AG09309 (cell line): ENCODE measurements at regions not wholly inside any gene's neighbourhood (a gene's known extent, or its start where the extent isn't known, plus 50 kb on each side); places are given as distances from the start of the nearest gene placed in this dataset.

Source experiments
- DNase-seq: peaks from one replicate; pipeline ENCODE4 v3.0.0-alpha.2; 2010; ENCODE audit warnings: low read depth
- H3K4me3 ChIP-seq: 2 replicates; pipeline ENCODE4 v1.5.1; 2011; ENCODE audit warnings: mild to moderate bottlenecking, low read depth, low read length, moderate library complexity; ENCODE audit not compliant: control insufficient read depth
- TF ChIP-seq, protein P1 (sequence below): IDR thresholded peaks from 2 replicates; pipeline ENCODE4 v1.5.1; 2011; ENCODE audit warnings: mild to moderate bottlenecking, low read depth, low read length, inconsistent platforms; ENCODE audit not compliant: insufficient read depth, control insufficient read depth; ENCODE audit errors: missing control alignments

- H3K4me3 ChIP-seq: no peak overlapping the region
- no peak for DNase-seq
- TF ChIP-seq, protein P1, sequence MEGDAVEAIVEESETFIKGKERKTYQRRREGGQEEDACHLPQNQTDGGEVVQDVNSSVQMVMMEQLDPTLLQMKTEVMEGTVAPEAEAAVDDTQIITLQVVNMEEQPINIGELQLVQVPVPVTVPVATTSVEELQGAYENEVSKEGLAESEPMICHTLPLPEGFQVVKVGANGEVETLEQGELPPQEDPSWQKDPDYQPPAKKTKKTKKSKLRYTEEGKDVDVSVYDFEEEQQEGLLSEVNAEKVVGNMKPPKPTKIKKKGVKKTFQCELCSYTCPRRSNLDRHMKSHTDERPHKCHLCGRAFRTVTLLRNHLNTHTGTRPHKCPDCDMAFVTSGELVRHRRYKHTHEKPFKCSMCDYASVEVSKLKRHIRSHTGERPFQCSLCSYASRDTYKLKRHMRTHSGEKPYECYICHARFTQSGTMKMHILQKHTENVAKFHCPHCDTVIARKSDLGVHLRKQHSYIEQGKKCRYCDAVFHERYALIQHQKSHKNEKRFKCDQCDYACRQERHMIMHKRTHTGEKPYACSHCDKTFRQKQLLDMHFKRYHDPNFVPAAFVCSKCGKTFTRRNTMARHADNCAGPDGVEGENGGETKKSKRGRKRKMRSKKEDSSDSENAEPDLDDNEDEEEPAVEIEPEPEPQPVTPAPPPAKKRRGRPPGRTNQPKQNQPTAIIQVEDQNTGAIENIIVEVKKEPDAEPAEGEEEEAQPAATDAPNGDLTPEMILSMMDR: no peak
These were observed 207.7 kb upstream of the HDDC2 start for GRCh38 chr6:125509477-125509876.

DNA sequence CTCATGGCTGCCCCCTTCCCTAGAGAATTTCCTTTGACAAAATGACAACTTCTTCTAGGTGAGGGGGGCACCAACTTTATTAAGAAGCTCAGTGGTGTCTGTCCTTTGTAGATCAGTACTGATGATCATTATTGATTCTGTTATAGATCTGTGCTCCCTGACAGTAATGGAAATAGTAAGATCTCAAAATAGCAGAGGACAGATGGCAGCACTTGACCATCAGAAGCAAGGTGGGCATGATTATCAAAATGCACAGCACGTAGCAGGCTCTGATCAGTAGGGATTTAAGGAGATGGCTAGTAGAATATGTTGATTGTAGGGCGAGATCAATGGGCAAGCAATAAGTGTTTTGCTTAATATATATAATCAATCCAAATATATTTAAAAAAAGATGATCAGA, 208.6 kb upstream of the HDDC2 start:
- DNase-seq: no peak
- TF ChIP-seq, protein P1: no peak
- H3K4me3 ChIP-seq: no peak overlapping the region

DNA sequence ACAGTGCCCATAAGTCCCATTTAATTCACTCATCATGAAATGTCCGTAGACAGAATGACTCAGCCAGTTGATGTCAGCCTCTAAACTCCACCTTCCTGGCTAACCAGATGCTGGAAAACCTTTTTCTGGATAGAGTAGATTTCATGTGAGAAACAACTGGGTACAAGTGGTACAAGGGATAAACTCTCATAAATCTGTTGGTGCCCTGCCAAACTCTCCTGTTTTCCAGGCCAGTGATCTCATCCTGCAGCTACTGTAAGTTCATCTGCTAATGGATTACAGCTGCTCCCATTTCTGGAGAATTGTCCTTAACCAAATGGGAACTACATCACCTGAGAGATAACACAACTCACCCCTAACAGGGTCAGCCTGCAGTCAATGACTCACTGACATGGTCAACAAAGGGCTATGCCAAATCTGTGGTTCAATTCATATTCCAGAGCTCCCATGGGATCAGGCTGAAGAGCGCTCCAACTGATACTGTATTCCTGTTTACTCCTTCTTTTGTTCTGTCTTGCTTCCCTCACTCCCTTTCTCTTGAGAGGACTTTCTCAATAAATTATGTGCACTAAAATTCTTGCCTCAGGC, 210.1 kb upstream of the HDDC2 start:
- DNase-seq: no peak
- TF ChIP-seq, protein P1: no peak
- no peak overlapping the region for H3K4me3 ChIP-seq

GRCh38 chr6:125512621-125513020, 210.9 kb upstream of the HDDC2 start:
- H3K4me3 ChIP-seq: no peak overlapping the region
- TF ChIP-seq, protein P1: peak; percentile 31
- DNase-seq: no peak

- no peak overlapping the region for H3K4me3 ChIP-seq
- TF ChIP-seq, protein P1: no peak
- no peak for DNase-seq
These were observed 212.2 kb upstream of the HDDC2 start for GRCh38 chr6:125513978-125514377.

DNA sequence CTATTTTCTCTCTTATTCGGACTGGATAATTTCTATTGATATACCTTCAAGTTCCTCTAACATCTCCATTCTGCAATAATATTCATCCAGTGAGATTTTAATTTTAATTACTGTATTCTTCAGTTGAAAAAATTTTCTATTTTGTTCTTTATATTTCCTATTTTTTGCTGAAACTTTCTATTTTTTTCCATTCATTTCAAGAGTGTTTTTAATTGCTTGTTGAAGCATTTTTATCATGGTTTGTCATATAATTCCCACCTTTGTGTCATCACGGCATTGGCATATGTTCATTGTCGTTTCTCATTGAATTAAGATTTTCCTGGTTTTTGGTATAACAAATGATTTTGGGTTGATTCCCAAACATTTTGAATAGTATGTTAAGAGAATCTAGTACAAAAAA, 214.9 kb upstream of the HDDC2 start:
- no peak for DNase-seq
- TF ChIP-seq, protein P1: no peak
- H3K4me3 ChIP-seq: no peak overlapping the region

GRCh38 chr6:125519367-125519766, 217.6 kb upstream of the HDDC2 start:
- H3K4me3 ChIP-seq: no peak overlapping the region
- no peak for DNase-seq
- TF ChIP-seq, protein P1: no peak
